ENCODE measurements at regions not wholly inside any gene's neighbourhood (a gene's known extent, or its start where the extent isn't known, plus 50 kb on each side); places are given as distances from the start of the nearest gene placed in this dataset.

GRCh38 chr5:87868792-87869191 is 399.9 kb downstream of the TMEM161B start:
- DNase-seq (ENCODE audit: low spot score), result no peak

GRCh38 chr5:87867281-87867680 is 401.4 kb downstream of the TMEM161B start:
- DNase-seq (ENCODE audit: low spot score), result no peak

- no peak for DNase-seq (ENCODE audit: low spot score)
Measured at GRCh38 chr5:87853541-87853940, 415.1 kb downstream of the TMEM161B start.

GRCh38 chr5:87851603-87852002 is 417.0 kb downstream of the TMEM161B start:
- no peak for DNase-seq (ENCODE audit: low spot score)

GRCh38 chr5:87850843-87851242 is 417.8 kb downstream of the TMEM161B start:
- no peak for DNase-seq (ENCODE audit: low spot score)

- DNase-seq (ENCODE audit: low spot score), result no peak
Measured at GRCh38 chr5:87845734-87846133, 422.9 kb downstream of the TMEM161B start.

GRCh38 chr5:87844866-87845265 is 423.8 kb downstream of the TMEM161B start:
- DNase-seq (ENCODE audit: low spot score), result no peak

GRCh38 chr5:87844449-87844848 is 424.2 kb downstream of the TMEM161B start:
- DNase-seq (ENCODE audit: low spot score), result no peak

GRCh38 chr5:87836696-87837095 is 424.0 kb upstream of the CCNH start:
- no peak for DNase-seq (ENCODE audit: low spot score)

GRCh38 chr5:87831499-87831898 is 418.8 kb upstream of the CCNH start:
- DNase-seq (ENCODE audit: low spot score), result no peak

GRCh38 chr5:87829217-87829551 is 416.5 kb upstream of the CCNH start:
- DNase-seq (ENCODE audit: low spot score), result no peak

GRCh38 chr5:87828545-87829216 is 416.0 kb upstream of the CCNH start:
- DNase-seq (ENCODE audit: low spot score), result no peak

- DNase-seq (ENCODE audit: low spot score), result no peak
Measured at GRCh38 chr5:87827539-87827938, 414.8 kb upstream of the CCNH start.

GRCh38 chr5:87826507-87826906 is 413.8 kb upstream of the CCNH start:
- DNase-seq (ENCODE audit: low spot score), result no peak

- DNase-seq (ENCODE audit: low spot score), result no peak
Measured at GRCh38 chr5:87825583-87825982, 412.9 kb upstream of the CCNH start.

GRCh38 chr5:87807783-87808182 is 395.1 kb upstream of the CCNH start:
- no peak for DNase-seq (ENCODE audit: low spot score)

GRCh38 chr5:87803352-87803751 is 390.6 kb upstream of the CCNH start:
- no peak for DNase-seq (ENCODE audit: low spot score)

GRCh38 chr5:87791869-87792268 is 379.1 kb upstream of the CCNH start:
- no peak for DNase-seq (ENCODE audit: low spot score)

GRCh38 chr5:87788416-87788815 is 375.7 kb upstream of the CCNH start:
- DNase-seq (ENCODE audit: low spot score), result no peak

GRCh38 chr5:87787625-87788256 is 375.0 kb upstream of the CCNH start:
- DNase-seq (ENCODE audit: low spot score), result no peak

- no peak for DNase-seq (ENCODE audit: low spot score)
Measured at GRCh38 chr5:87787086-87787485, 374.4 kb upstream of the CCNH start.

- no peak for DNase-seq (ENCODE audit: low spot score)
Measured at GRCh38 chr5:87786471-87786870, 373.7 kb upstream of the CCNH start.

- DNase-seq (ENCODE audit: low spot score), result no peak
Measured at GRCh38 chr5:87785554-87786335, 373.0 kb upstream of the CCNH start.
